WERI-Rb-1 (cell line): ENCODE measurements at regions not wholly inside any gene's neighbourhood (a gene's known extent, or its start where the extent isn't known, plus 50 kb on each side); places are given as distances from the start of the nearest gene placed in this dataset.

ENCODE experiments used
- DNase-seq: peaks from one replicate; pipeline ENCODE4 v3.0.0-alpha.2; 2020
- H3K27ac ChIP-seq: fragments of 250-450 bp; sonication (Bioruptor Pico); 2 replicates; pipeline ENCODE4 v1.5.1; 2020; ENCODE audit warnings: mild to moderate bottlenecking, moderate library complexity
- H3K27me3 ChIP-seq: fragments of 250-450 bp; sonication (Bioruptor Pico); 2 replicates; pipeline ENCODE4 v1.5.1; 2021; ENCODE audit warnings: mild to moderate bottlenecking, low read depth, moderate library complexity; ENCODE audit not compliant: insufficient read depth, severe bottlenecking
- H3K36me3 ChIP-seq: fragments of 250-450 bp; sonication (Bioruptor Pico); 2 replicates; pipeline ENCODE4 v1.5.1; 2020; ENCODE audit warnings: mild to moderate bottlenecking, moderate library complexity
- H3K4me3 ChIP-seq: 2 replicates; pipeline ENCODE4 v1.5.1; 2011; ENCODE audit warnings: low read depth, mild to moderate bottlenecking, control low read depth, low read length
- H3K9me3 ChIP-seq: fragments of 250-450 bp; sonication (Bioruptor Pico); 2 replicates; pipeline ENCODE4 v1.5.1; 2021; ENCODE audit warnings: mild to moderate bottlenecking, moderate library complexity; ENCODE audit not compliant: severe bottlenecking
- CTCF ChIP-seq: IDR thresholded peaks from 2 replicates; pipeline ENCODE4 v1.5.1; 2011; ENCODE audit warnings: low read depth, mild to moderate bottlenecking, control low read depth, inconsistent platforms, low read length

- DNase-seq, result no peak
- Histone ChIP-seq H3K36me3 (no peaks in the 10 kb centered on the region), H3K27me3 (no peaks in the 10 kb centered on the region), H3K4me3 (no peak overlapping the region), H3K27ac (no peak overlapping the region), H3K9me3 (no peaks in the 10 kb centered on the region)
- TF ChIP-seq CTCF, result no peak
Observed at GRCh38 chr11:82559609-82560008, 174.1 kb downstream of the FAM181B start.

GRCh38 chr11:82557274-82557673, 176.4 kb downstream of the FAM181B start:
- Histone ChIP-seq H3K36me3 (no peaks in the 10 kb centered on the region), H3K9me3 (no peaks in the 10 kb centered on the region), H3K27ac (no peak overlapping the region), H3K27me3 (no peaks in the 10 kb centered on the region), H3K4me3 (no peak overlapping the region)
- DNase-seq, result no peak
- no peak for TF ChIP-seq CTCF

GRCh38 chr11:82556210-82556609, 177.5 kb downstream of the FAM181B start:
- Histone ChIP-seq H3K36me3 (no peaks in the 10 kb centered on the region), H3K27me3 (no peaks in the 10 kb centered on the region), H3K4me3 (no peak overlapping the region), H3K27ac (no peak overlapping the region), H3K9me3 (no peaks in the 10 kb centered on the region)
- TF ChIP-seq CTCF, result no peak
- no peak for DNase-seq

GRCh38 chr11:82546661-82547557, 186.8 kb downstream of the FAM181B start:
- DNase-seq, result no peak
- Histone ChIP-seq H3K4me3 (no peak overlapping the region), H3K36me3 (no peaks in the 10 kb centered on the region), H3K27me3 (no peaks in the 10 kb centered on the region), H3K27ac (no peak overlapping the region), H3K9me3 (no peaks in the 10 kb centered on the region)
- TF ChIP-seq CTCF, result no peak

GRCh38 chr11:82539669-82540068, 194.0 kb downstream of the FAM181B start:
- TF ChIP-seq CTCF, result no peak
- Histone ChIP-seq H3K27me3 (no peaks in the 10 kb centered on the region), H3K36me3 (no peaks in the 10 kb centered on the region), H3K9me3 (no peaks in the 10 kb centered on the region), H3K4me3 (no peak overlapping the region), H3K27ac (no peak overlapping the region)
- no peak for DNase-seq

GRCh38 chr11:82536706-82537105, 197.0 kb downstream of the FAM181B start:
- TF ChIP-seq CTCF, result no peak
- Histone ChIP-seq H3K27ac (no peak overlapping the region), H3K27me3 (no peaks in the 10 kb centered on the region), H3K9me3 (no peaks in the 10 kb centered on the region), H3K36me3 (no peaks in the 10 kb centered on the region), H3K4me3 (no peak overlapping the region)
- DNase-seq, result no peak
